K562 (cell line): ENCODE measurements at regions not wholly inside any gene's neighbourhood (a gene's known extent, or its start where the extent isn't known, plus 50 kb on each side); places are given as distances from the start of the nearest gene placed in this dataset.

Experiments used
- ATAC-seq: fragments of 200-7000 bp; cut with Tn5 transposase; 3 replicates; pipeline ENCODE4 v1.9.1; 2020; ENCODE audit warnings: moderate library complexity
- BruUV-seq: library from RNA; stranded (reverse); fragments of 400-500 nt; replicated peaks from 2 replicates; lab custom pipeline; 2021; lab: Mats Ljungman, UMichigan
- CTCF ChIA-PET: fragments of 300-600 bp; formaldehyde crosslinking; extraction: SDS; loops from one replicate; lab custom pipeline; 2021; ENCODE audit warnings: low intra/inter-chr PET ratio; lab: Yijun Ruan, JAX
- POLR2A ChIA-PET: fragments of 300-600, 350-650 bp; sonication (Branson Sonifier 250); formaldehyde crosslinking; extraction: SDS; loops from one replicate; lab custom pipeline; 2021; ENCODE audit warnings: antibody characterized with exemption, inconsistent platforms; lab: Yijun Ruan, JAX
- DNase-seq, 4 experiments: peaks; one replicate each; pipeline versions ENCODE4 v3.0.0 to v3.0.0-alpha.2; 2011 to 2018; ENCODE audit warnings: low spot score in 3 of 4, mixed read lengths in 3 of 4; ENCODE audit errors: extremely low read depth in 1 of 4
- FAIRE-seq: peaks from 2 replicates; lab custom pipeline; 2011; peaks lifted over from hg19 to GRCh38; lab: Jason Lieb, UNC
- H2AFZ ChIP-seq: 2 replicates; pipeline ENCODE4 v1.6.0; 2011; ENCODE audit warnings: low read depth, low read length, control low read depth, inconsistent platforms
- H3K27ac ChIP-seq: fragments of 200-600 bp; 3 replicates; pipeline ENCODE4 v1.8.0; 2011; ENCODE audit warnings: low read depth, mild to moderate bottlenecking, control low read depth, inconsistent platforms, low read length, moderate library complexity, mixed read lengths; ENCODE audit errors: extremely low read depth
- H3K27me3 ChIP-seq, 2 experiments: fragments of 300-600 bp in 1 of 2; 2 replicates in 1 of 2; 3 replicates in 1 of 2; pipeline versions ENCODE4 v1.6.0 to v1.8.0; 2011; ENCODE audit warnings: inconsistent platforms in 2 of 2, low read length in 2 of 2, mild to moderate bottlenecking in 1 of 2, mixed read lengths in 1 of 2, moderate library complexity in 1 of 2; ENCODE audit not compliant: control insufficient read depth in 2 of 2, insufficient read depth in 2 of 2
- H3K36me3 ChIP-seq: fragments of 300-600 bp; 3 replicates; pipeline ENCODE4 v1.8.0; 2011; ENCODE audit warnings: mild to moderate bottlenecking, low read length, inconsistent platforms; ENCODE audit not compliant: control insufficient read depth, insufficient read depth
- H3K4me1 ChIP-seq, 2 experiments: fragments of 200-600 bp in 1 of 2; replicated peaks in 1 of 2; 2 replicates in 1 of 2; 3 replicates in 1 of 2; pipeline versions ENCODE4 v1.5.1 to v1.8.0; 2011; ENCODE audit warnings: inconsistent platforms in 2 of 2, low read length in 2 of 2, mild to moderate bottlenecking in 1 of 2, mixed read lengths in 1 of 2, moderate library complexity in 1 of 2; ENCODE audit not compliant: control insufficient read depth in 2 of 2, insufficient read depth in 2 of 2
- H3K4me2 ChIP-seq: 2 replicates; pipeline ENCODE4 v1.6.1; 2011; ENCODE audit warnings: low read length, control low read depth, inconsistent platforms, mixed read lengths; ENCODE audit not compliant: insufficient read depth
- H3K4me3 ChIP-seq: fragments of 200-600 bp; sonication (generic), shearing (Covaris generic); 2 replicates; pipeline ENCODE4 v1.5.1; 2016; ENCODE audit warnings: control low read depth, inconsistent platforms
- H3K79me2 ChIP-seq: fragments of 200-600 bp; 3 replicates; pipeline ENCODE4 v1.8.0; 2011; ENCODE audit warnings: low read length, inconsistent platforms; ENCODE audit not compliant: control insufficient read depth, insufficient read depth
- H3K9ac ChIP-seq, 2 experiments: 2 replicates each; pipeline versions ENCODE4 v1.6.0 to v1.6.1; 2011; ENCODE audit warnings: low read depth in 2 of 2, low read length in 2 of 2, control low read depth in 1 of 2, inconsistent platforms in 1 of 2, mild to moderate bottlenecking in 1 of 2, mixed read lengths in 1 of 2; ENCODE audit not compliant: insufficient read depth in 1 of 2
- H3K9me1 ChIP-seq: one replicate; pipeline ENCODE4 v1.6.0; 2011; ENCODE audit warnings: inconsistent platforms, mild to moderate bottlenecking, low read length, moderate library complexity; ENCODE audit not compliant: control insufficient read depth, insufficient read depth
- H3K9me3 ChIP-seq: replicated peaks from 2 replicates; pipeline ENCODE4 v1.5.1; 2011; ENCODE audit warnings: low read depth, low read length, inconsistent platforms; ENCODE audit not compliant: control insufficient read depth, insufficient read depth
- H4K20me1 ChIP-seq: replicated peaks from 2 replicates; pipeline ENCODE4 v1.6.1; 2011; ENCODE audit warnings: low read length, inconsistent platforms, mixed read lengths; ENCODE audit not compliant: control insufficient read depth, insufficient read depth
- CCNT2 ChIP-seq: IDR thresholded peaks from 2 replicates; pipeline ENCODE4 v1.6.1; 2011; ENCODE audit warnings: borderline replicate concordance, low read depth, mild to moderate bottlenecking, moderate library complexity, mixed read lengths, low read length; ENCODE audit not compliant: insufficient read length; ENCODE audit errors: extremely low read depth
- CTBP1 ChIP-seq: fragments of 450-650 bp; IDR thresholded peaks from 2 replicates; pipeline ENCODE4 v1.6.1; 2016; ENCODE audit warnings: borderline replicate concordance
- EP300 ChIP-seq: IDR thresholded peaks from 2 replicates; pipeline ENCODE4 v1.6.1; 2012; ENCODE audit warnings: low read length, improper control_type of control experiment
- HNRNPK ChIP-seq: fragments of 200-400 bp; formaldehyde crosslinking; IDR thresholded peaks from one replicate; pipeline ENCODE4 v1.6.1; 2018; ENCODE audit warnings: mild to moderate bottlenecking, low read depth, low read length; ENCODE audit not compliant: poor library complexity, severe bottlenecking
- MTA2 ChIP-seq: fragments of 450-650 bp; IDR thresholded peaks from 2 replicates; pipeline ENCODE4 v1.6.1; 2016; ENCODE audit warnings: low read depth
- NELFE ChIP-seq: IDR thresholded peaks from 2 replicates; pipeline ENCODE4 v1.6.1; 2011; ENCODE audit warnings: mild to moderate bottlenecking; ENCODE audit not compliant: insufficient read depth, insufficient read length
- NRF1 ChIP-seq, 2 experiments: fragments of 450-650 bp; IDR thresholded peaks in 1 of 2; conservative IDR thresholded peaks in 1 of 2; 2 replicates each; pipeline ENCODE4 v1.6.1; 2014; ENCODE audit warnings: mild to moderate bottlenecking in 2 of 2
- RCOR1 ChIP-seq, 2 experiments: IDR thresholded peaks; 2 replicates each; pipeline ENCODE4 v1.6.1; 2012; ENCODE audit warnings: low read depth in 2 of 2, low read length in 2 of 2, borderline replicate concordance in 1 of 2, improper control_type of control experiment in 1 of 2
- ZBTB33 ChIP-seq: sonication (generic); formaldehyde crosslinking; IDR thresholded peaks from 2 replicates; pipeline ENCODE4 v1.8.1; 2023; ENCODE audit warnings: mild to moderate bottlenecking, missing genetic modification reagents
- ZFPM2 ChIP-seq: fragments of 250-450 bp; sonication (Bioruptor Pico); IDR thresholded peaks from 2 replicates; pipeline ENCODE4 v1.5.1; 2022; ENCODE audit warnings: mild to moderate bottlenecking
- ZNF318 ChIP-seq, 2 experiments: fragments of 450-650 bp; IDR thresholded peaks; 2 replicates each; pipeline ENCODE4 v1.6.1; 2016; ENCODE audit warnings: mild to moderate bottlenecking in 2 of 2, borderline replicate concordance in 1 of 2, low read depth in 1 of 2, moderate library complexity in 1 of 2
- ZNF668 ChIP-seq: fragments of 250-450 bp; sonication (Bioruptor Pico); IDR thresholded peaks from 2 replicates; pipeline ENCODE4 v1.8.0; 2022; ENCODE audit warnings: mild to moderate bottlenecking, inconsistent platforms
- WGBS: fragments of 100-300 bp; shearing (Covaris generic); methylation state at CpG from one replicate; pipeline ENCODE4 v1.1.6; 2016; ENCODE audit warnings: low coverage, mixed read lengths; ENCODE audit not compliant: insufficient coverage; ENCODE audit errors: missing lambda C conversion rate; 5-methylcytosine and 5-hydroxymethylcytosine counted together
- in situ Hi-C: fragments of 300-500 bp; cut with MboI; formaldehyde crosslinking; loops from 4 replicates; pipeline ENCODE4 v1.15.0; 2018; ENCODE audit warnings: inconsistent platforms, mixed read lengths
- intact Hi-C: fragments of 100-400 bp; cut with micrococcal nuclease; formaldehyde crosslinking; loops from 2 replicates; pipeline ENCODE4 v1.14.2; 2022

- intact Hi-C loops (no loop called here), in situ Hi-C loops (no loop called here)
- FAIRE-seq, result peak; percentile 90
- TF ChIP-seq EP300, result peak; percentile 86
- no peak for TF ChIP-seq ZNF318 (IDR thresholded peaks at IDR 0.05; ENCODE audit: borderline replicate concordance in 1 of 2, low read depth in 1 of 2)
- TF ChIP-seq HNRNPK, result no peak
- TF ChIP-seq ZBTB33 (CRISPR knock-in tag), result no peak
- TF ChIP-seq MTA2, result peak; percentile 77
- TF ChIP-seq ZFPM2 (CRISPR knock-in tag), result no peak
- peak; percentile 87 for TF ChIP-seq CTBP1
- TF ChIP-seq NRF1 (conservative IDR thresholded peaks at IDR 0.05 in 1 of 2, IDR thresholded peaks at IDR 0.05 in 1 of 2), result peak; percentile 58 to 64
- 0 out of 4 replicates have a peak, but pooled peaks of 1 of the 2 experiments have one; percentile 56 for TF ChIP-seq RCOR1 (IDR thresholded peaks at IDR 0.05; ENCODE audit: borderline replicate concordance in 1 of 2, low read depth in 2 of 2, low read length in 2 of 2)
- TF ChIP-seq ZNF668 (CRISPR knock-in tag), result no peak
- TF ChIP-seq CCNT2, result peak; percentile 88
- no peak for TF ChIP-seq NELFE
These were observed 446.2 kb downstream of the PLK2 start for GRCh38 chr5:58013542-58014258.

More at GRCh38 chr5:58013542-58014258, 446.2 kb downstream of the PLK2 start:
- Histone ChIP-seq H3K36me3 (no peaks in the 10 kb centered on the region), H3K9ac (no peak overlapping the region), H3K4me1 (peaks cover 0 to 9% of the 10 kb centered on the region in 2 experiments; a peak in 3 of 5 replicates), H3K4me3 (no peak overlapping the region), H4K20me1 (no peaks in the 10 kb centered on the region), H3K9me3 (no peaks in the 10 kb centered on the region), H3K79me2 (no peaks in the 10 kb centered on the region), H2AFZ (peak overlapping the region; percentile 17; the same call in 1 of the 2 replicates), H3K4me2 (peak overlapping the region; percentile 51), H3K9me1 (no peaks in the 10 kb centered on the region), H3K27ac (peak overlapping the region; percentile 20), H3K27me3 (no peaks in the 10 kb centered on the region)
- WGBS, result 4% methylated on average over 9 of the region's 9 CpGs
- ChIA-PET POLR2A (no interaction called here), CTCF (no interaction called here)
- DNase-seq (peak; percentile 6 to 67 (median 26)), ATAC-seq (peak; percentile 82)
- BruUV-seq, result no TSS peak
